ENCODE measurements at regions not wholly inside any gene's neighbourhood (a gene's known extent, or its start where the extent isn't known, plus 50 kb on each side); places are given as distances from the start of the nearest gene placed in this dataset.

DNA sequence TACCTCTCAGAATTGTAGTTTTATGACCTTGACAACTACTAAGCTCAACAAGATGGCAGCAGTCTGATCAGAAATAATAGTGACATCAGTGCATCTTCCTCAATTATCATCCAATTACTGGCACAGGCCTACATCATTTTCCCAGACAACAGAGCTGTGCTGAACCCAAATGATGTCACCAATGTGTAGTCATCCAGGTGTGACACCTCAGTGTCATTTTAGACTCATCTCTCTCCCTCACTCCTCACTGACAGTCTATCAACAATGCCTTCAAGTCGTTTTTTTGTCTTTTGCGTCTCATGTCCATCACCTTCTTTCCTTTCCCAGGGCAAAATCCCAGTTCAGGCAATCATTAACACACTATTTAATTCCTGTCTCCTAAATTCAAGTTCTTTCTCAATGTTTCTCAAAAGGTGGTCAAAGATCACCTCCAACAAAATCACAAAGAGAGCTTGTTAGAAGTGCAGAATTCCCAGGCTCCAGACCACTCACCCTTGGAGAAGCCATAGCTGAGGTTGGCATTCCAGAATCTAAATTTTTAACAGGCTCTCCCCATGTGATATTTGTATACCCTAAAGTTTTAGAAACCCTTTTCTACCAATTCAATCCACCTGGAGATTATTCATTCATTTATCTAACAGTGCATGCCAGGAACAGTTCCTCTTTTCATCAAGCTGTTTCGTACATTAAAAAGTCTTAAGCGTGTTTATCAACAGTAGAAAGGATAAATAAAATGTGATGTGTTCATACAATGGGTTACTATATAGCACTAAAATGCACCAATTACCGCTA, 125.3 kb upstream of the KLF7 start:
- peaks cover 4% of the 10 kb centered on the region for H3K4me1 Mint-ChIP-seq
- Histone ChIP-seq H3K27me3 (no peaks in the 10 kb centered on the region), H3K4me3 (no peak overlapping the region), H3K4me2 (no peak overlapping the region), H3F3A (ENCODE audit: low read depth) (no peaks in the 10 kb centered on the region), H3K36me3 (no peaks in the 10 kb centered on the region), H3K4me1 (peaks cover 22% of the 10 kb centered on the region), H2AFZ (replicated peaks) (no peak overlapping the region), H3K79me2 (ENCODE audit: low read depth) (no peaks in the 10 kb centered on the region), H3K27ac (no peak overlapping the region), H3K9ac (no peak overlapping the region), H4K20me1 (ENCODE audit: low read depth) (no peaks in the 10 kb centered on the region), H3K9me3 (ENCODE audit: low read depth) (no peaks in the 10 kb centered on the region)
- H3K27ac Mint-ChIP-seq = no peak overlapping the region
- peaks cover 9% of the 10 kb centered on the region for H3K9me3 Mint-ChIP-seq
- H3K36me3 Mint-ChIP-seq = peaks cover 1% of the 10 kb centered on the region
- no peak overlapping the region for H3K4me3 Mint-ChIP-seq
- DNase-seq (ENCODE audit: low spot score) = no peak
- TF ChIP-seq EZH2 (IDR thresholded peaks at IDR 0.05) = no peak
- TF ChIP-seq EZH2phosphoT487 (IDR thresholded peaks at IDR 0.05) = no peak
- TF ChIP-seq, protein P1, sequence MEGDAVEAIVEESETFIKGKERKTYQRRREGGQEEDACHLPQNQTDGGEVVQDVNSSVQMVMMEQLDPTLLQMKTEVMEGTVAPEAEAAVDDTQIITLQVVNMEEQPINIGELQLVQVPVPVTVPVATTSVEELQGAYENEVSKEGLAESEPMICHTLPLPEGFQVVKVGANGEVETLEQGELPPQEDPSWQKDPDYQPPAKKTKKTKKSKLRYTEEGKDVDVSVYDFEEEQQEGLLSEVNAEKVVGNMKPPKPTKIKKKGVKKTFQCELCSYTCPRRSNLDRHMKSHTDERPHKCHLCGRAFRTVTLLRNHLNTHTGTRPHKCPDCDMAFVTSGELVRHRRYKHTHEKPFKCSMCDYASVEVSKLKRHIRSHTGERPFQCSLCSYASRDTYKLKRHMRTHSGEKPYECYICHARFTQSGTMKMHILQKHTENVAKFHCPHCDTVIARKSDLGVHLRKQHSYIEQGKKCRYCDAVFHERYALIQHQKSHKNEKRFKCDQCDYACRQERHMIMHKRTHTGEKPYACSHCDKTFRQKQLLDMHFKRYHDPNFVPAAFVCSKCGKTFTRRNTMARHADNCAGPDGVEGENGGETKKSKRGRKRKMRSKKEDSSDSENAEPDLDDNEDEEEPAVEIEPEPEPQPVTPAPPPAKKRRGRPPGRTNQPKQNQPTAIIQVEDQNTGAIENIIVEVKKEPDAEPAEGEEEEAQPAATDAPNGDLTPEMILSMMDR (IDR thresholded peaks at IDR 0.05) = no peak
- no peaks in the 10 kb centered on the region for H3K27me3 Mint-ChIP-seq (ENCODE audit: insufficient read depth, low read depth)

DNA sequence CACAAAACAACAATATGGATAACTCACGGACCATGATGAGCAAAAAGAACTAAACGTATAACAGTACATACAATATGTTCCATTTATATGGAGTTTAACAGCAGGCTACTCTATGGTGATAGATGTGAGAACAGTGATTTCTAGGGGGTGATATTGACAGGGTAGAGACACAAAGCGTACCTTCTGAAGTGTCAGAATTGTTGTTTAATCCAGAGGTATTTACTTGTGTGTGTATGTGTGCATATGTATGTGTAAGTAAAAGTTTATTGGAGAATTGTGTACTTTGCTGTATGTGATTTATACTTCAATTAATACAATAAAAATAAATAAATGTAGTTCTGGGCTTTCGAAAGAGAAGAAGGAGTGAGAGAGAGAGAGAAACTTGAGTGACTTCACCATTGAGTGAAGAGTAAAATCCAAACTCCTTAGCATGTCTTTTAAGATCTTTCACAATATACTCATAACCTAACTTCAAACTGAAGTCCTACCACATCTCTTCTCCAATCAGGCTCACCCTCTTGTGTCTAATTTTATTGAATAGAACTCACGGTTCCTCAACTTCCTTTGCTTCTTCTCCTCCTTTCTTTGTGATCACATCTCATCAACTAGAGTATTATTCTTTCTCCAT, 126.0 kb upstream of the KLF7 start:
- Histone ChIP-seq H3K36me3 (no peaks in the 10 kb centered on the region), H3K4me3 (no peak overlapping the region), H2AFZ (replicated peaks) (no peak overlapping the region), H3K9ac (no peak overlapping the region), H4K20me1 (ENCODE audit: low read depth) (no peaks in the 10 kb centered on the region), H3K9me3 (ENCODE audit: low read depth) (no peaks in the 10 kb centered on the region), H3F3A (ENCODE audit: low read depth) (no peaks in the 10 kb centered on the region), H3K4me1 (peaks cover 29% of the 10 kb centered on the region), H3K4me2 (no peak overlapping the region), H3K27me3 (no peaks in the 10 kb centered on the region), H3K79me2 (ENCODE audit: low read depth) (no peaks in the 10 kb centered on the region), H3K27ac (no peak overlapping the region)
- Mint-ChIP-seq H3K9me3 (peaks cover 9% of the 10 kb centered on the region), H3K27ac (no peak overlapping the region), H3K27me3 (ENCODE audit: insufficient read depth, low read depth) (no peaks in the 10 kb centered on the region), H3K4me1 (peaks cover 9% of the 10 kb centered on the region), H3K36me3 (peaks cover 1% of the 10 kb centered on the region), H3K4me3 (no peak overlapping the region)
- no peak for TF ChIP-seq EZH2 (IDR thresholded peaks at IDR 0.05)
- TF ChIP-seq EZH2phosphoT487 (IDR thresholded peaks at IDR 0.05) = no peak
- TF ChIP-seq, protein P1 (IDR thresholded peaks at IDR 0.05) = no peak
- DNase-seq (ENCODE audit: low spot score) = no peak

DNA sequence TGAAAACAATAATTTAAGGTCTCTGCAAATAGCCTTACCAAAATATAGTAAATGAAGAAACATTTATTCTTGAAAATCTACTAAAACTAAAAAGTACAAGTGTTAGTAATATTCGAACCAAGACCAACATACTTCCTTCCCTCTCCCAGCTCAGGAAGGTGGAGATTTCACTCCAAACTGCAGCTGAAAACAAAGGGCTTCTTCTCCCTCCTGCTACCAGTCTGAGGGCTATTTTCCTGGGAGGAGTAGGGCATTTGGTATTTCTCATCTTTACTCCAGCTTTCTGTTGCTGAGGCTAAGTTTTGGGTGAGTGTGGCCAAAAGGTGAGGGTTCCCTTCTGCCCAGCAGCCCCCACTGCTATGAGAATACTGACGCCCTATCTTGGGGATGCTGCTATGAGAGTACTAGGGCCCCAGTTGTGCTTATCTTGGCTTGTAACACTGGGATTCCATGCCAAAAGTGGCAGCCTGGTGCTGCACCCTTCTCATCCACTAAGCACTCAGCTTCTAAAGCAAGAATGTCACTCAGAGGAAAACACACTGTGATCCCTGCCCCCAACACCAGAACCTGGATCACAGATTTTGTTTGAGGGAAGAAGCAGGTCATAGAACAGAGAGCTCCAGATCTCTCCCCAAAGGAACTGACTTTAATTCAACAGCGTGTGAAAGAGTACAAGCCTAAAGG, 130.7 kb upstream of the KLF7 start:
- Histone ChIP-seq H3K36me3 (no peaks in the 10 kb centered on the region), H3K27me3 (no peaks in the 10 kb centered on the region), H3K9me3 (ENCODE audit: low read depth) (no peaks in the 10 kb centered on the region), H3K79me2 (ENCODE audit: low read depth) (no peaks in the 10 kb centered on the region), H3K4me3 (no peak overlapping the region), H3K9ac (no peak overlapping the region), H3K4me2 (no peak overlapping the region), H3K4me1 (peaks cover 16% of the 10 kb centered on the region), H4K20me1 (ENCODE audit: low read depth) (no peaks in the 10 kb centered on the region), H3F3A (ENCODE audit: low read depth) (no peaks in the 10 kb centered on the region), H3K27ac (no peak overlapping the region), H2AFZ (replicated peaks) (peak overlapping the region; percentile 98)
- H3K27me3 Mint-ChIP-seq (ENCODE audit: insufficient read depth, low read depth) = no peaks in the 10 kb centered on the region
- DNase-seq (ENCODE audit: low spot score) = peak; percentile 13
- H3K27ac Mint-ChIP-seq = peak overlapping the region; percentile 62
- TF ChIP-seq, protein P1 (IDR thresholded peaks at IDR 0.05) = no peak
- TF ChIP-seq EZH2 (IDR thresholded peaks at IDR 0.05) (no peak), EZH2phosphoT487 (IDR thresholded peaks at IDR 0.05) (no peak)
- peaks cover 21% of the 10 kb centered on the region for H3K9me3 Mint-ChIP-seq
- H3K4me1 Mint-ChIP-seq = peaks cover 9% of the 10 kb centered on the region
- H3K36me3 Mint-ChIP-seq = peaks cover 1% of the 10 kb centered on the region
- no peak overlapping the region for H3K4me3 Mint-ChIP-seq

Measured in neural progenitor cell (in vitro differentiated cells).